HEK293 (cell line): ENCODE measurements at regions not wholly inside any gene's neighbourhood (a gene's known extent, or its start where the extent isn't known, plus 50 kb on each side); places are given as distances from the start of the nearest gene placed in this dataset.

Source experiments
- CTCF ChIA-PET: fragments of 350-600 bp; formaldehyde crosslinking; extraction: SDS; loops from one replicate; lab custom pipeline; 2021; ENCODE audit warnings: antibody characterized with exemption; lab: Yijun Ruan, JAX
- POLR2A ChIA-PET: fragments of 300-600 bp; formaldehyde crosslinking; extraction: SDS; loops from one replicate; lab custom pipeline; 2020; ENCODE audit warnings: antibody characterized with exemption, inconsistent platforms; lab: Yijun Ruan, JAX
- H3K27ac ChIP-seq: fragments of 200-500 bp; sonication (Bioruptor generic); 2 replicates; pipeline ENCODE4 v1.5.1; 2014; ENCODE audit warnings: low read depth, low read length, control low read depth, inconsistent platforms; ENCODE audit errors: extremely low read depth
- H3K36me3 ChIP-seq, 2 experiments: fragments of 200-500 bp in 1 of 2; sonication (Bioruptor generic) in 1 of 2; 1 replicate in 1 of 2; 2 replicates in 1 of 2; pipeline ENCODE4 v1.5.1; 2014 to 2017; ENCODE audit warnings: inconsistent platforms in 2 of 2, low read length in 2 of 2; ENCODE audit not compliant: control insufficient read depth in 2 of 2, insufficient read depth in 1 of 2
- H3K4me1 ChIP-seq: fragments of 200-500 bp; sonication (Bioruptor generic); 2 replicates; pipeline ENCODE4 v1.5.1; 2014; ENCODE audit warnings: mild to moderate bottlenecking, low read length, inconsistent platforms; ENCODE audit not compliant: control insufficient read depth, insufficient read depth
- H3K4me3 ChIP-seq: 2 replicates; pipeline ENCODE4 v1.5.1; 2011; ENCODE audit warnings: low read depth, mild to moderate bottlenecking, control low read depth, low read length, moderate library complexity
- H3K9me3 ChIP-seq: fragments of 200-500 bp; sonication (Bioruptor generic); 2 replicates; pipeline ENCODE4 v1.5.1; 2014; ENCODE audit warnings: low read depth, low read length, inconsistent platforms; ENCODE audit not compliant: control insufficient read depth, insufficient read depth
- BCL11B ChIP-seq: fragments of 450-650 bp; formaldehyde crosslinking; IDR thresholded peaks from 2 replicates; pipeline ENCODE4 v1.5.1; 2016; ENCODE audit warnings: low read depth, missing biosample characterization, missing genetic modification characterization
- IKZF3 ChIP-seq: fragments of 450-650 bp; IDR thresholded peaks from 2 replicates; pipeline ENCODE4 v1.5.0; 2018; ENCODE audit warnings: missing biosample characterization, mild to moderate bottlenecking, missing genetic modification characterization, moderate library complexity
- KLF17 ChIP-seq: fragments of 450-650 bp; formaldehyde crosslinking; IDR thresholded peaks from 2 replicates; pipeline ENCODE4 v1.5.1; 2016; ENCODE audit warnings: missing biosample characterization, missing genetic modification characterization
- MEIS1 ChIP-seq: sonication (generic); formaldehyde crosslinking; IDR thresholded peaks from 2 replicates; pipeline ENCODE4 v1.8.1; 2022; ENCODE audit warnings: missing genetic modification reagents, mild to moderate bottlenecking, borderline replicate concordance
- MZF1 ChIP-seq: fragments of 450-650 bp; formaldehyde crosslinking; IDR thresholded peaks from 2 replicates; pipeline ENCODE4 v1.5.1; 2017; ENCODE audit warnings: missing biosample characterization, missing genetic modification characterization, borderline replicate concordance
- REPIN1 ChIP-seq: fragments of 450-650 bp; formaldehyde crosslinking; IDR thresholded peaks from 2 replicates; pipeline ENCODE4 v1.5.1; 2017; ENCODE audit warnings: missing biosample characterization, missing genetic modification characterization, low read depth
- REST ChIP-seq: fragments of 450-650 bp; formaldehyde crosslinking; IDR thresholded peaks from 2 replicates; pipeline ENCODE4 v1.5.1; 2016; ENCODE audit warnings: missing biosample characterization, missing genetic modification characterization
- SP2 ChIP-seq: fragments of 450-650 bp; formaldehyde crosslinking; IDR thresholded peaks from 2 replicates; pipeline ENCODE4 v1.5.1; 2016; ENCODE audit warnings: missing biosample characterization, missing genetic modification characterization
- TCF7L2 ChIP-seq: IDR thresholded peaks from 2 replicates; pipeline ENCODE4 v1.6.1; 2011; ENCODE audit warnings: low read depth, mild to moderate bottlenecking, inconsistent platforms, low read length, moderate library complexity, borderline replicate concordance
- WT1 ChIP-seq: fragments of 450-650 bp; formaldehyde crosslinking; IDR thresholded peaks from 2 replicates; pipeline ENCODE4 v1.5.1; 2016; ENCODE audit warnings: missing biosample characterization, missing genetic modification characterization
- ZBTB17 ChIP-seq: fragments of 450-650 bp; formaldehyde crosslinking; IDR thresholded peaks from 2 replicates; pipeline ENCODE4 v1.5.1; 2016; ENCODE audit warnings: missing biosample characterization, missing genetic modification characterization
- ZBTB44 ChIP-seq: fragments of 450-650 bp; IDR thresholded peaks from 2 replicates; pipeline ENCODE4 v1.5.1; 2018; ENCODE audit warnings: missing biosample characterization, mild to moderate bottlenecking, missing genetic modification characterization
- ZNF146 ChIP-seq: fragments of 450-650 bp; formaldehyde crosslinking; IDR thresholded peaks from 2 replicates; pipeline ENCODE4 v1.5.1; 2016; ENCODE audit warnings: missing biosample characterization, missing genetic modification characterization
- ZNF221 ChIP-seq: fragments of 450-650 bp; formaldehyde crosslinking; IDR thresholded peaks from 2 replicates; pipeline ENCODE4 v1.5.1; 2017; ENCODE audit warnings: missing biosample characterization, missing genetic modification characterization, borderline replicate concordance
- ZNF335 ChIP-seq: fragments of 450-650 bp; formaldehyde crosslinking; conservative IDR thresholded peaks from 2 replicates; pipeline ENCODE4 v1.5.1; 2016; ENCODE audit warnings: missing biosample characterization, missing genetic modification characterization
- ZNF391 ChIP-seq: fragments of 450-650 bp; formaldehyde crosslinking; IDR thresholded peaks from 2 replicates; pipeline ENCODE4 v1.5.1; 2016; ENCODE audit warnings: low read depth, missing biosample characterization, missing genetic modification characterization, borderline replicate concordance
- ZNF423 ChIP-seq: fragments of 450-650 bp; formaldehyde crosslinking; IDR thresholded peaks from 2 replicates; pipeline ENCODE4 v1.5.1; 2016; ENCODE audit warnings: missing biosample characterization, missing genetic modification characterization
- ZNF549 ChIP-seq: fragments of 450-650 bp; IDR thresholded peaks from 2 replicates; pipeline ENCODE4 v1.5.1; 2018; ENCODE audit warnings: missing biosample characterization, missing genetic modification characterization, mild to moderate bottlenecking, inconsistent platforms, moderate library complexity
- ZNF596 ChIP-seq: fragments of 450-650 bp; IDR thresholded peaks from 2 replicates; pipeline ENCODE4 v1.5.0; 2018; ENCODE audit warnings: missing biosample characterization, mild to moderate bottlenecking, missing genetic modification characterization, moderate library complexity
- ZNF704 ChIP-seq: fragments of 450-650 bp; formaldehyde crosslinking; IDR thresholded peaks from 2 replicates; pipeline ENCODE4 v1.5.1; 2016; ENCODE audit warnings: missing biosample characterization, missing genetic modification characterization
- ZNF837 ChIP-seq: fragments of 450-650 bp; formaldehyde crosslinking; IDR thresholded peaks from 2 replicates; pipeline ENCODE4 v1.5.1; 2016; ENCODE audit warnings: missing biosample characterization, missing genetic modification characterization
- TF ChIP-seq, protein P1 (sequence below): fragments of 450-650 bp; formaldehyde crosslinking; IDR thresholded peaks from 2 replicates; pipeline ENCODE4 v1.5.1; 2016; ENCODE audit warnings: missing biosample characterization, missing genetic modification characterization

DNA sequence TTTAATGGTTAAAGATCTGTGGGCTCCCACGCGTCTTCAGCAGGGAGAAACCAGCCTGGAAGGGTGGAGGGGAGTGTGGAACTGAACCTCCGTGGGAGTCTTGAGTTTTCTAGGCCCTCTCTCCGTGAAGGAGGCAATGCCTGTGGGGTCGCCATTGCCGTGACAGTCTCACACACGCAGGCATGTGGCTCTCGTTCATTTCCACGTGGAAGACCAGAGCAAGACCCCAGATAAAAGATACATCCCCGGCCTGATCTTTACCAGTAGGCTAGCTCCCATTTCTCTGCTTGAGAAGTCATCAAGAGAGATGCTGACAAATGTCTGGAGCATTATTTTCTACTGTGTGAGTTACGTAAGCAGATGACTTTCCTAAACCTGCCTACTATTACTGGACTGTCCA, 491.7 kb upstream of the LMO3 start (continued):
- TF ChIP-seq ZBTB44 (tag by site-specific recombination) (no peak), KLF17 (tag by site-specific recombination) (no peak), ZNF704 (no peak), MZF1 (tag by site-specific recombination) (no peak), ZNF391 (no peak), REPIN1 (tag by site-specific recombination) (no peak), ZNF335 (tag by site-specific recombination) (no peak)

DNA sequence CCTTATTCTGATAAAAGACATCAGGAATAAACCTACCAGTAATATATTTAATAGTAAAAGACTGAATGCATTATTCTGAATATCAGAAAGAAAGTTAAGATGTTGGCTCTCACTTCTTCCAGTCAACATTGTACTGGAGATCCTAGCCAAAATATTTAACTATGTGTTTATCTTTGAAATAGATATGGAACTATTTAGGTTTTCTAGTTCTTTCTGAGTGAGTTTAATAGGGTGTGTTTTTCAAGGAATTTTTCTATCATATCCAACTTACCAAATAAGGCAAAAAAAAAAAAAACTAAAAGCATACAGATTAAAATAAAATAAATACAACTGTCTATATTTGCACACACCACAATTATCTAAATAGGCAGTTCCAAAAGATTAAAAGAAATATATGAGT, 478.9 kb upstream of the LMO3 start:
- no peaks in the 10 kb centered on the region for H3K36me3 ChIP-seq
- H3K4me1 ChIP-seq: no peaks in the 10 kb centered on the region
- no peak overlapping the region for H3K27ac ChIP-seq
- H3K9me3 ChIP-seq: no peaks in the 10 kb centered on the region
- no peak overlapping the region for H3K4me3 ChIP-seq
- ChIA-PET CTCF (no interaction called here), POLR2A (no interaction called here)
- TF ChIP-seq ZBTB17 (tag by site-specific recombination) (no peak), ZNF549 (no peak), ZNF837 (tag by site-specific recombination) (no peak), BCL11B (tag by site-specific recombination) (no peak), ZBTB44 (tag by site-specific recombination) (no peak), ZNF596 (no peak), REST (no peak), ZNF423 (tag by site-specific recombination) (no peak), WT1 (tag by site-specific recombination) (no peak), MEIS1 (no peak), ZNF146 (tag by site-specific recombination) (no peak), SP2 (no peak), IKZF3 (no peak), ZNF221 (tag by site-specific recombination) (no peak), TCF7L2 (no peak)
- TF ChIP-seq, protein P1, sequence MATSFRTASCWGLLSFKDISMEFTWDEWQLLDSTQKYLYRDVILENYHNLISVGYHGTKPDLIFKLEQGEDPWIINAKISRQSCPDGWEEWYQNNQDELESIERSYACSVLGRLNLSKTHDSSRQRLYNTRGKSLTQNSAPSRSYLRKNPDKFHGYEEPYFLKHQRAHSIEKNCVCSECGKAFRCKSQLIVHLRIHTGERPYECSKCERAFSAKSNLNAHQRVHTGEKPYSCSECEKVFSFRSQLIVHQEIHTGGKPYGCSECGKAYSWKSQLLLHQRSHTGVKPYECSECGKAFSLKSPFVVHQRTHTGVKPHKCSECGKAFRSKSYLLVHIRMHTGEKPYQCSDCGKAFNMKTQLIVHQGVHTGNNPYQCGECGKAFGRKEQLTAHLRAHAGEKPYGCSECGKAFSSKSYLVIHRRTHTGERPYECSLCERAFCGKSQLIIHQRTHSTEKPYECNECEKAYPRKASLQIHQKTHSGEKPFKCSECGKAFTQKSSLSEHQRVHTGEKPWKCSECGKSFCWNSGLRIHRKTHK (tag by site-specific recombination): no peak
